Neural progenitor cell (in vitro differentiated cells): ENCODE measurements at regions not wholly inside any gene's neighbourhood (a gene's known extent, or its start where the extent isn't known, plus 50 kb on each side); places are given as distances from the start of the nearest gene placed in this dataset.

Experiments used
- DNase-seq: peaks from one replicate; pipeline ENCODE4 v3.0.0-alpha.2; 2016; ENCODE audit warnings: low spot score
- H2AFZ ChIP-seq: fragments of 200-600 bp; sonication (generic); replicated peaks from 2 replicates; pipeline ENCODE4 v1.6.1; 2016; ENCODE audit warnings: antibody characterized with exemption
- H3F3A ChIP-seq: fragments of 200-600 bp; sonication (generic); 2 replicates; pipeline ENCODE4 v1.6.1; 2016; ENCODE audit warnings: antibody characterized with exemption, low read depth
- H3K27ac ChIP-seq: fragments of 200-600 bp; sonication (generic); 2 replicates; pipeline ENCODE4 v1.5.1; 2016; ENCODE audit warnings: mild to moderate bottlenecking
- H3K27me3 ChIP-seq: fragments of 200-600 bp; sonication (generic); 2 replicates; pipeline ENCODE4 v1.6.1; 2016; ENCODE audit warnings: mild to moderate bottlenecking, moderate library complexity
- H3K36me3 ChIP-seq: fragments of 200-600 bp; sonication (generic); 2 replicates; pipeline ENCODE4 v1.5.1; 2016
- H3K4me1 ChIP-seq: fragments of 200-600 bp; sonication (generic); 2 replicates; pipeline ENCODE4 v1.6.1; 2016; ENCODE audit warnings: mixed run types
- H3K4me2 ChIP-seq: fragments of 200-600 bp; sonication (generic); 2 replicates; pipeline ENCODE4 v1.6.1; 2016
- H3K4me3 ChIP-seq: fragments of 200-600 bp; sonication (generic); 2 replicates; pipeline ENCODE4 v1.5.1; 2016
- H3K79me2 ChIP-seq: fragments of 200-600 bp; sonication (generic); 2 replicates; pipeline ENCODE4 v1.6.1; 2016; ENCODE audit warnings: low read depth
- H3K9ac ChIP-seq: fragments of 200-600 bp; sonication (generic); 2 replicates; pipeline ENCODE4 v1.6.1; 2016
- H3K9me3 ChIP-seq: fragments of 200-600 bp; sonication (generic); 2 replicates; pipeline ENCODE4 v1.5.1; 2016; ENCODE audit warnings: low read depth
- H4K20me1 ChIP-seq: fragments of 200-600 bp; sonication (generic); 2 replicates; pipeline ENCODE4 v1.6.1; 2016; ENCODE audit warnings: low read depth
- H3K27ac Mint-ChIP-seq: 3 replicates; pipeline ENCODE4 v1.8.0; 2021; ENCODE audit warnings: mixed read lengths
- H3K27me3 Mint-ChIP-seq: 2 replicates; pipeline ENCODE4 v1.8.0; 2022; ENCODE audit warnings: low read depth, mild to moderate bottlenecking, inconsistent platforms, moderate library complexity, mixed read lengths; ENCODE audit not compliant: insufficient read depth
- H3K36me3 Mint-ChIP-seq: 3 replicates; pipeline ENCODE4 v1.8.0; 2021; ENCODE audit warnings: mixed read lengths
- H3K4me1 Mint-ChIP-seq: 3 replicates; pipeline ENCODE4 v1.8.0; 2021; ENCODE audit warnings: mixed read lengths
- H3K4me3 Mint-ChIP-seq: 3 replicates; pipeline ENCODE4 v1.8.0; 2021; ENCODE audit warnings: mild to moderate bottlenecking, moderate library complexity, mixed read lengths
- H3K9me3 Mint-ChIP-seq: 3 replicates; pipeline ENCODE4 v1.8.0; 2020; ENCODE audit warnings: mixed read lengths
- CTCF ChIP-seq: fragments of 200-600 bp; sonication (generic); IDR thresholded peaks from 2 replicates; pipeline ENCODE4 v1.5.1; 2017; ENCODE audit warnings: antibody characterized with exemption, mild to moderate bottlenecking
- EZH2 ChIP-seq: fragments of 200-600 bp; sonication (generic); IDR thresholded peaks from 2 replicates; pipeline ENCODE4 v1.6.1; 2017; ENCODE audit warnings: antibody characterized with exemption, mild to moderate bottlenecking, moderate library complexity
- EZH2phosphoT487 ChIP-seq: fragments of 200-600 bp; sonication (generic); IDR thresholded peaks from 2 replicates; pipeline ENCODE4 v1.6.1; 2017; ENCODE audit warnings: antibody characterized with exemption

- Histone ChIP-seq H3K27ac (no peak overlapping the region), H4K20me1 (no peaks in the 10 kb centered on the region), H3K79me2 (no peaks in the 10 kb centered on the region), H3F3A (no peaks in the 10 kb centered on the region), H3K36me3 (no peaks in the 10 kb centered on the region), H3K9ac (no peak overlapping the region), H2AFZ (no peak overlapping the region), H3K27me3 (no peaks in the 10 kb centered on the region), H3K9me3 (no peaks in the 10 kb centered on the region), H3K4me3 (no peak overlapping the region), H3K4me2 (no peak overlapping the region), H3K4me1 (no peaks in the 10 kb centered on the region)
- TF ChIP-seq EZH2, result no peak
- TF ChIP-seq EZH2phosphoT487, result no peak
- TF ChIP-seq CTCF, result no peak
- Mint-ChIP-seq H3K36me3 (no peaks in the 10 kb centered on the region), H3K27ac (no peak overlapping the region), H3K4me3 (no peak overlapping the region), H3K4me1 (peaks cover 2% of the 10 kb centered on the region), H3K27me3 (peaks cover 3% of the 10 kb centered on the region), H3K9me3 (no peaks in the 10 kb centered on the region)
- DNase-seq, result no peak
Observed at GRCh38 chr12:30578426-30578825, 117.2 kb downstream of the IPO8 start.

GRCh38 chr12:30573145-30573544 lies 122.5 kb downstream of the IPO8 start:
- Mint-ChIP-seq H3K27me3 (no peaks in the 10 kb centered on the region), H3K27ac (no peak overlapping the region), H3K4me3 (no peak overlapping the region), H3K9me3 (no peaks in the 10 kb centered on the region), H3K36me3 (no peaks in the 10 kb centered on the region), H3K4me1 (no peaks in the 10 kb centered on the region)
- no peaks in the 10 kb centered on the region for H4K20me1 ChIP-seq
- no peaks in the 10 kb centered on the region for H3F3A ChIP-seq
- H3K4me2 ChIP-seq, result no peak overlapping the region
- H3K4me3 ChIP-seq, result no peak overlapping the region
- H3K27me3 ChIP-seq, result no peaks in the 10 kb centered on the region
- H3K9ac ChIP-seq, result no peak overlapping the region
- TF ChIP-seq CTCF (no peak), EZH2phosphoT487 (no peak), EZH2 (no peak)
- H2AFZ ChIP-seq, result no peak overlapping the region
- H3K4me1 ChIP-seq, result no peaks in the 10 kb centered on the region
- DNase-seq, result no peak
- H3K36me3 ChIP-seq, result no peaks in the 10 kb centered on the region
- no peaks in the 10 kb centered on the region for H3K9me3 ChIP-seq
- no peak overlapping the region for H3K27ac ChIP-seq
- H3K79me2 ChIP-seq, result no peaks in the 10 kb centered on the region

GRCh38 chr12:30570211-30570890 lies 125.3 kb downstream of the IPO8 start:
- Histone ChIP-seq H3K27me3 (no peaks in the 10 kb centered on the region), H3K4me2 (no peak overlapping the region), H3K36me3 (no peaks in the 10 kb centered on the region), H3F3A (no peaks in the 10 kb centered on the region), H3K9me3 (no peaks in the 10 kb centered on the region), H4K20me1 (no peaks in the 10 kb centered on the region), H3K4me3 (no peak overlapping the region), H2AFZ (no peak overlapping the region), H3K27ac (no peak overlapping the region), H3K4me1 (no peaks in the 10 kb centered on the region), H3K9ac (no peak overlapping the region), H3K79me2 (no peaks in the 10 kb centered on the region)
- Mint-ChIP-seq H3K36me3 (no peaks in the 10 kb centered on the region), H3K27ac (no peak overlapping the region), H3K9me3 (no peaks in the 10 kb centered on the region), H3K27me3 (no peaks in the 10 kb centered on the region), H3K4me1 (no peaks in the 10 kb centered on the region), H3K4me3 (no peak overlapping the region)
- DNase-seq, result no peak
- TF ChIP-seq CTCF (no peak), EZH2phosphoT487 (no peak), EZH2 (no peak)
